Chondrocyte (in vitro differentiated cells): ENCODE measurements at regions not wholly inside any gene's neighbourhood (a gene's known extent, or its start where the extent isn't known, plus 50 kb on each side); places are given as distances from the start of the nearest gene placed in this dataset.

Experiments used
- DNase-seq: peaks from one replicate; pipeline ENCODE4 v3.0.0; 2021; ENCODE audit warnings: mixed read lengths, low spot score
- H3K27ac Mint-ChIP-seq: one replicate; pipeline ENCODE4 v1.8.0; 2021; ENCODE audit warnings: mild to moderate bottlenecking, moderate library complexity, mixed read lengths; ENCODE audit not compliant: unreplicated experiment
- H3K27me3 Mint-ChIP-seq: 2 replicates; pipeline ENCODE4 v1.8.0; 2021; ENCODE audit warnings: low read depth, mixed read lengths
- H3K36me3 Mint-ChIP-seq: 2 replicates; pipeline ENCODE4 v1.8.0; 2021; ENCODE audit warnings: low read depth, mixed read lengths
- H3K4me1 Mint-ChIP-seq: 2 replicates; pipeline ENCODE4 v1.8.0; 2021; ENCODE audit warnings: low read depth, mild to moderate bottlenecking, mixed read lengths
- H3K4me3 Mint-ChIP-seq: one replicate; pipeline ENCODE4 v1.8.0; 2021; ENCODE audit warnings: mild to moderate bottlenecking, moderate library complexity, mixed read lengths; ENCODE audit not compliant: unreplicated experiment
- H3K9me3 Mint-ChIP-seq: 2 replicates; pipeline ENCODE4 v1.8.0; 2021; ENCODE audit warnings: low read depth, mixed read lengths
- CTCF ChIP-seq: fragments of 200-600 bp; sonication (generic); IDR thresholded peaks from 2 replicates; pipeline ENCODE4 v1.5.0; 2021; ENCODE audit warnings: antibody characterized with exemption, mild to moderate bottlenecking, moderate library complexity

GRCh38 chr3:146903927-146904326, 298.8 kb upstream of the PLSCR5 start:
- Mint-ChIP-seq H3K4me3 (no peak overlapping the region), H3K36me3 (no peaks in the 10 kb centered on the region), H3K9me3 (no peaks in the 10 kb centered on the region), H3K27me3 (no peaks in the 10 kb centered on the region), H3K4me1 (no peaks in the 10 kb centered on the region), H3K27ac (no peak overlapping the region)
- DNase-seq: no peak
- no peak for TF ChIP-seq CTCF

DNA sequence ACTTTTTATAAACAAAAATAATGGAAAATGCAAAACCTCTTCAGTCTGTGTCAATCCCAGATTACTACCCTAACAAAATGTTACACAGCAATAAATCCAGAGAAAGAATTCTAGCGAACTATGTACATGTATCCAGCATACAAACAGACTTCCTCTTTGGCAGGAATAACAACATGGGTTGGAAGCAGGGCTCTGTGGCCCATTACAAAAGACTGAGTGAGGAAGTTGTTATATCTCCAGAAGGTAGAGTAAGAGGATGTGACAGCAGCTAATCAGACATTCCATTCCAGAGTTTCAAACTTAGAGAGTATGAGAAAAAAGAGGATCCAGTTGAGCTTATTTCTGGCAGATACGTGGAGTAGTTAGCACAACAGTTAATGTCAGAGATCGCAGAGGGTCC, 294.0 kb upstream of the PLSCR5 start:
- Mint-ChIP-seq H3K4me1 (peaks cover 10% of the 10 kb centered on the region), H3K27me3 (no peaks in the 10 kb centered on the region), H3K4me3 (no peak overlapping the region)

DNA sequence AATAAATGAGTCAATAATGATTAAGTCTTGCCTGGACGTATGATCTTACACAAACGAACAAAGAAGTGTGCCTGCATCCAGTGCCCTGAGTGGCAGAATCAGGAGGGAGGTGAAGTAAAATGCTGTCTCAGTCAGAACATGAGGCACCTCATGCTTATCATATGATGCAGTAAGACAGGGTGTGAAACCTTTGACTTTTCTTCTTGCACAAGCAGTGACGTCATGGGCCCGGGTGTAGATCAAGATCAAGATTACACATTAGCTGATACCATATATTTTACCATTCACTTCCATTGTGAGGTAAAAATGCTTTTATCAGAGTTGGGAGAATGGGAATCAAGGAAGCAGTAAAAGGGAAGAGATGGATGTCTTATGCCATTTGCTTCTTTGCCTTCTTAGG, 291.6 kb upstream of the PLSCR5 start:
- no peak for TF ChIP-seq CTCF
- Mint-ChIP-seq H3K27me3 (no peaks in the 10 kb centered on the region), H3K4me3 (no peak overlapping the region), H3K4me1 (peaks cover 14% of the 10 kb centered on the region), H3K36me3 (no peaks in the 10 kb centered on the region), H3K9me3 (no peaks in the 10 kb centered on the region), H3K27ac (no peak overlapping the region)
- DNase-seq: no peak

More for the DNA sequence above, 294.0 kb upstream of the PLSCR5 start:
- Mint-ChIP-seq H3K27ac (no peak overlapping the region), H3K36me3 (no peaks in the 10 kb centered on the region), H3K9me3 (no peaks in the 10 kb centered on the region)
- no peak for TF ChIP-seq CTCF
- no peak for DNase-seq

DNA sequence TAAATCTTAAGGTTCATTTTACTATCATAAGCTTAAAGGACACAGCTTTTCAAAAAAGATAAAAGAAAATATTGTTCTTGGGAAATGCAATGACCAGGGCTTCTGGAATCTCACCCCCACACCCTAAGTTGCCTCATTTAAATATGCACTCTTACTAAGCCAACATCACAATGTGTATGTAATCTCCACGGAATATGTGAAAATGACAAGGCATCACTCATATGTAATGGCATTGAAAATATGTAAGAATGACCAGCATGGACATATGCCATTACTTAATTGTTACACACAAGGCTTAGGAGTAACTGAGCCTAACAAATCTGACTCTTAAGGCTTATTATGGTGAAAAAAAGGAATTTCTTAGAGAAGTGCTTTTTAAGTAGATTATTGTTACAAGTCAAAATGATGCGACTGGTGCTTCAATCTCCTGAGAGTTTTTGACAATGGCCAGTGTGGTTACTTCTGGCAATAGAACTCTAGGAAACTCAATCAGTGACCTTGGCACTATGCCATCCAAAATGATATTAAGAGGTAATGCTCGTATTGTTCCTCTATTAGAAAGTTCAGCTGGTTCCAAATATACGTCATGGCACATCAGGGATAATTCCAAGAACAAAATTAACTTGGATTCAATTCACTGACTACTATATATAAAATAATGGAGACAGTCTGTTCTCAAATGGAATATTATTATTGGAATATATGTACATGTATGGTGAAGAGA, 290.0 kb upstream of the PLSCR5 start:
- Mint-ChIP-seq H3K27ac (no peak overlapping the region), H3K4me3 (no peak overlapping the region), H3K27me3 (no peaks in the 10 kb centered on the region), H3K9me3 (no peaks in the 10 kb centered on the region), H3K36me3 (no peaks in the 10 kb centered on the region), H3K4me1 (peaks cover 14% of the 10 kb centered on the region)
- DNase-seq: no peak
- TF ChIP-seq CTCF: no peak

GRCh38 chr3:146894406-146894805, 289.3 kb upstream of the PLSCR5 start:
- no peaks in the 10 kb centered on the region for H3K27me3 Mint-ChIP-seq
- H3K27ac Mint-ChIP-seq: no peak overlapping the region
- no peak overlapping the region for H3K4me3 Mint-ChIP-seq
- no peak for DNase-seq
- no peaks in the 10 kb centered on the region for H3K36me3 Mint-ChIP-seq
- no peak for TF ChIP-seq CTCF
- peaks cover 14% of the 10 kb centered on the region for H3K4me1 Mint-ChIP-seq
- H3K9me3 Mint-ChIP-seq: no peaks in the 10 kb centered on the region
